Chondrocyte (in vitro differentiated cells): ENCODE measurements at regions not wholly inside any gene's neighbourhood (a gene's known extent, or its start where the extent isn't known, plus 50 kb on each side); places are given as distances from the start of the nearest gene placed in this dataset.
A peak's percentile ranks its signal among the peaks of the same experiment; 100 is the strongest.

Experiments
- DNase-seq: peaks from one replicate; pipeline ENCODE4 v3.0.0; 2021; ENCODE audit warnings: mixed read lengths, low spot score
- H3K27ac Mint-ChIP-seq: one replicate; pipeline ENCODE4 v1.8.0; 2021; ENCODE audit warnings: mild to moderate bottlenecking, moderate library complexity, mixed read lengths; ENCODE audit not compliant: unreplicated experiment
- H3K27me3 Mint-ChIP-seq: 2 replicates; pipeline ENCODE4 v1.8.0; 2021; ENCODE audit warnings: low read depth, mixed read lengths
- H3K36me3 Mint-ChIP-seq: 2 replicates; pipeline ENCODE4 v1.8.0; 2021; ENCODE audit warnings: low read depth, mixed read lengths
- H3K4me1 Mint-ChIP-seq: 2 replicates; pipeline ENCODE4 v1.8.0; 2021; ENCODE audit warnings: low read depth, mild to moderate bottlenecking, mixed read lengths
- H3K4me3 Mint-ChIP-seq: one replicate; pipeline ENCODE4 v1.8.0; 2021; ENCODE audit warnings: mild to moderate bottlenecking, moderate library complexity, mixed read lengths; ENCODE audit not compliant: unreplicated experiment
- H3K9me3 Mint-ChIP-seq: 2 replicates; pipeline ENCODE4 v1.8.0; 2021; ENCODE audit warnings: low read depth, mixed read lengths
- CTCF ChIP-seq: fragments of 200-600 bp; sonication (generic); IDR thresholded peaks from 2 replicates; pipeline ENCODE4 v1.5.0; 2021; ENCODE audit warnings: antibody characterized with exemption, mild to moderate bottlenecking, moderate library complexity

GRCh38 chr19:16016226-16017137, 59.8 kb upstream of the TPM4 start:
- DNase-seq: peak; percentile 52
- H3K27ac Mint-ChIP-seq: no peak overlapping the region
- H3K36me3 Mint-ChIP-seq: no peaks in the 10 kb centered on the region
- peaks cover 3% of the 10 kb centered on the region for H3K9me3 Mint-ChIP-seq
- no peak overlapping the region for H3K4me3 Mint-ChIP-seq
- peaks cover 4% of the 10 kb centered on the region for H3K27me3 Mint-ChIP-seq
- TF ChIP-seq CTCF: no peak
- no peaks in the 10 kb centered on the region for H3K4me1 Mint-ChIP-seq

- H3K9me3 Mint-ChIP-seq: peaks cover 1% of the 10 kb centered on the region
- H3K27ac Mint-ChIP-seq: no peak overlapping the region
- TF ChIP-seq CTCF: no peak
- no peaks in the 10 kb centered on the region for H3K4me1 Mint-ChIP-seq
- DNase-seq: peak; percentile 74
- H3K36me3 Mint-ChIP-seq: no peaks in the 10 kb centered on the region
- H3K27me3 Mint-ChIP-seq: peaks cover 6% of the 10 kb centered on the region
- no peak overlapping the region for H3K4me3 Mint-ChIP-seq
Observed at GRCh38 chr19:16017138-16017490, 59.2 kb upstream of the TPM4 start.

GRCh38 chr19:16018106-16018755, 58.1 kb upstream of the TPM4 start:
- H3K36me3 Mint-ChIP-seq: no peaks in the 10 kb centered on the region
- no peaks in the 10 kb centered on the region for H3K4me1 Mint-ChIP-seq
- no peak for TF ChIP-seq CTCF
- H3K4me3 Mint-ChIP-seq: no peak overlapping the region
- H3K27me3 Mint-ChIP-seq: peaks cover 6% of the 10 kb centered on the region
- no peak overlapping the region for H3K27ac Mint-ChIP-seq
- DNase-seq: no peak
- no peaks in the 10 kb centered on the region for H3K9me3 Mint-ChIP-seq

GRCh38 chr19:16018801-16019551, 57.3 kb upstream of the TPM4 start:
- Mint-ChIP-seq H3K9me3 (no peaks in the 10 kb centered on the region), H3K4me1 (no peaks in the 10 kb centered on the region), H3K4me3 (no peak overlapping the region), H3K27ac (no peak overlapping the region), H3K36me3 (no peaks in the 10 kb centered on the region), H3K27me3 (peaks cover 6% of the 10 kb centered on the region)
- TF ChIP-seq CTCF: no peak
- peak; percentile 79 for DNase-seq
